HG02885 (cell line): ENCODE measurements at regions not wholly inside any gene's neighbourhood (a gene's known extent, or its start where the extent isn't known, plus 50 kb on each side); places are given as distances from the start of the nearest gene placed in this dataset.

Source experiments
- ATAC-seq: cut with Tn5 transposase; IDR thresholded peaks from one replicate; pipeline ENCODE4 v1.9.1; 2021; ENCODE audit warnings: mild to moderate bottlenecking; ENCODE audit not compliant: unreplicated experiment, poor library complexity

DNA sequence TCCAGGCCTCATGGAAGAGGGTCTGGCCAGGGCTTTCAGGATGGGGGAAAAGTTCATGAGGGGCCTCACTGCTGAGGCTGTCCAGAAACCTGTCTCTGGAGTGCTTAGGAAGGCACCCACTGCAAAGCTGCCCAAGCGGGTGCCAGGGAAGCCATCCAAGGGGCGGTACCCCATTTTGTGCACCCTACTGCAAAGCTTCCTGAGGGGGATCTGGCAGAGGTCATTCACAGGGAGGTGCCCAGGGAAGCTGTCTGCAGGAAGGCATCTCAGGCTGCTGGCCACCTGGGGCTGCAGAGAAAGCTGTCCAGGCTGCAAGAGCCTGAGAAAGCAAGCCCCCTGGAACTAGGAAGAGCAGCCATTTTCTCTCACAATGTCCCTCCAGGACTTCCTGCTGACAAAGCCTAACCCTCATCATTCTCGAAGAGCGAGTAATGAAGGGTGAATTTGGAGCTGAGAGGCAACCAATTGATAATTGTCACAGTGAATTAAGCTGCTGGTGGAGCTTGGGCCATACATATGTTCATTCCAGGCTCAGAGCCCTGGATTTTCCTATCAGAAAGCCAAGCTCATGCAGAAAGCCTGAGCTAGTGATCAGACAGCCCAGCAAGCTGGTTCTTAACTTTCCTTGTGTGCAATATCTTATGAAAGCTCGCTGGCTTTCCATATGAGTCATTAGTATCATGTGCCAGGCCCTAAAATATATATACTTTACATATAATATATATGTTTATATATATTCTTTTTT, 62.2 kb upstream of the SLC22A16 start:
- no peak for ATAC-seq

- ATAC-seq, result no peak
Measured at GRCh38 chr6:110537208-110538123, 61.1 kb upstream of the SLC22A16 start.

DNA sequence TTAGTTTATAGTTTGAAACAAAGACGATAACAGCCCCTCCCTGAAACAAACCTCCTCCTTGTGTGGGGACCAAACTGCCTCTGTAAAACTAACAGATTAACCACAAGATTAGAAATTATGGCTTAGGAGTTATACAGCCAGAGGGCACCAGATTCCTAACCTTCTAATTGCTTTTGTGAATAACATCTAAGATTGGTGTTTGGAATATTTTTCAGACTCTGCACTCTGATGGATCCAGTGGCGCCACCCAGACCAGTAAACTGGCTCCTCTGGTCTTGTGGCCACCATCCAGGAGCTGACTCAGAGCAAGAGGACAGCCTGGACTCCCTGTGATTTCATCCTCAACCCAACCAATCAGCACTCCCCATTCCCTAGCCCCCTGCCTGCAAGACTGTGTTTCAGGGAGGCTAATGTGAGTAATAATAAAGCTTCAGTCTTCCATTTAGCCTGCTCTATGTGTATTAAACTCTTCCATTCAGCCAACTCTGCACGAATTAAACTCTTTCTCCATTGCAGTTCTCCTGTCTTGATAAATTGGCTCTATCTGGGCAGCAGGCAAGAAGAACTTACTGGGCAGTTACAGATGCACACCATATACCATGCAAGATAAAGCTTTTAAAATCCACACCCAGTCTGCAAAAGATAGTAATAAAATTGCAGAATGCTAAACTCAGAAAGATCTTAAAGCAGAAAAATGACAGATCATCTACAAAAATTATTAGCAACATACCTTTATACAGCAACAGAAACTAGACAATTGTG, 58.5 kb upstream of the SLC22A16 start:
- no peak for ATAC-seq

- ATAC-seq, result no peak
Measured at GRCh38 chr6:110532431-110532830, 56.0 kb upstream of the SLC22A16 start.

- ATAC-seq, result no peak
Measured at GRCh38 chr6:110530671-110531070, 54.3 kb upstream of the SLC22A16 start.

- no peak for ATAC-seq
Measured at GRCh38 chr6:110529907-110530306, 53.5 kb upstream of the SLC22A16 start.

GRCh38 chr6:110529355-110529754, 52.9 kb upstream of the SLC22A16 start:
- ATAC-seq, result no peak

DNA sequence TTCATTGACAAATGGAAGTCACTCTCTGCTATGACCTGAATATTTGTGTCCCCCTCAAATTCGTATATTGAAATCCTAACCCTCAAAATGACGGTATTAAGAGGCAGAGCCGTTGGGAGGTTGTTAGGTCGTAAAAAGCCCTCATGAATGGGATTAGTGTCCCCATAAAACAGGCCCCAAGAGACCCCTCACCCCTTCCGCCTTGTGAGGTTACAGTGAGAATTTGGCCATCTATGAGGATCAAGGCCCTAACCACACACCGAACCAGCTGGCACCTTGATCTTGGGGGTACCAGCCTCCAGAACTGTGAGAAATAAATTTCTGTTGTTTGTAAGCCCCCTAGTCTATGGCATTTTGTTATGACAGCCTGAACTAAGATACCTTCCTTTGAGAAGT, 52.5 kb upstream of the SLC22A16 start:
- no peak for ATAC-seq

GRCh38 chr6:110528101-110528929, 51.9 kb upstream of the SLC22A16 start:
- peak; percentile 50 for ATAC-seq

DNA sequence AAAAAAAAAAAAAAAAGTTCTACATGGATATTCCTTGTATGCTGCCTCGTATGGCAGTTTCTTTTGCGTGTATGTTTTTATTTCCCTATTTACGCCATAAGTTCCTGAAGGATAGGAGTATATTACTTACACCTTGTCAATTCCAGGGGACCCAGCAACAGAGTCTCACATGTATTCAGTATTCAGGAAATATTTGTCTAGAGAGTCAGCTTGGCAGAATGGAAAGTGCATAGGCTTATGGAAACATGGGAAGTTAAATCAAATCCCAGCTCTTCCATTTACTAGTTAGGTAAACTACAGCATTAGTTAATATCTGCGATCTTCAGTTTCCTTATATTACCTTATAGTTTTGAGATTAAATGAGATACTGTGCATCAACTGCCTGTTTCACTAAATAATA, 51.1 kb upstream of the SLC22A16 start:
- no peak for ATAC-seq

DNA sequence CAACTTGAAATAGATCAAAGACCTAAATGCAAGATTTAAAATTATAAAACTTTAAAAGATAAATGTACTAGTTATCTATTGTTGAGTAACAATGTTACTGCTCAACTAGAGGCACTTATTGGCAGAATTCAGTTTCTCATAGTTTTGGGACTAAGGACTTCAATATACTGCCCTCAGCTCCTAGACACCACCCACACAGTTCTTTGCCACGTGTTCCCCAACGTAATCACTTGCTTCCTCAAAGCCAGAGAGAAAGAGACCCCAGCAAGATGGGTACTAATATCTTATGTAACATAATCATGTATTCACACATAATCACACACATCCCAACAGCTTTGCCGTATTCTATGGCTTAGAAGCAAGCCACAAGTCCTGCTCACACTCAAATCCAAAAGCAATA, 50.3 kb upstream of the SLC22A16 start:
- no peak for ATAC-seq
